ENCODE measurements at regions not wholly inside any gene's neighbourhood (a gene's known extent, or its start where the extent isn't known, plus 50 kb on each side); places are given as distances from the start of the nearest gene placed in this dataset.

- H3K27me3 ChIP-seq (ENCODE audit: control insufficient read depth in 3 of 3, insufficient read depth in 3 of 3, low read length in 2 of 3): no peaks in the 10 kb centered on the region
- H3K36me3 ChIP-seq (ENCODE audit: control insufficient read depth in 4 of 4, insufficient read depth in 4 of 4, low read length in 4 of 4): no peaks in the 10 kb centered on the region
- H3K9me3 ChIP-seq (ENCODE audit: control insufficient read depth in 4 of 4, insufficient read depth in 3 of 4, low read length in 3 of 4): no peaks in the 10 kb centered on the region
- no peak overlapping the region for H3K4me3 ChIP-seq
- TF ChIP-seq CTCF (IDR thresholded peaks at IDR 0.05; ENCODE audit: control extremely low read depth, extremely low read depth): no peak
- no peak overlapping the region for H3K27ac ChIP-seq (ENCODE audit: low read depth in 1 of 2, low read length in 1 of 2)
- DNase-seq: no peak
- no peak for ATAC-seq (ENCODE audit: insufficient read depth, low FRiP score)
- WGBS, 2 donors: 71 to 84% methylated on average over 1 of the region's 1 CpG
- no peak overlapping the region for H3K9ac ChIP-seq (ENCODE audit: insufficient read depth in 1 of 2, low read length in 2 of 2)
- no peaks in the 10 kb centered on the region for H3K4me1 ChIP-seq (ENCODE audit: control insufficient read depth in 5 of 5, insufficient read depth in 5 of 5, low read length in 5 of 5)
These were observed 859.3 kb downstream of the KCNT2 start for GRCh38 chr1:195748969-195749368.

- no peak overlapping the region for H3K4me3 ChIP-seq
- ATAC-seq (ENCODE audit: insufficient read depth, low FRiP score) (no peak), DNase-seq (no peak)
- H3K27me3 ChIP-seq (ENCODE audit: control insufficient read depth in 3 of 3, insufficient read depth in 3 of 3, low read length in 2 of 3): no peaks in the 10 kb centered on the region
- TF ChIP-seq CTCF (IDR thresholded peaks at IDR 0.05; ENCODE audit: control extremely low read depth, extremely low read depth): no peak
- peaks cover 0 to 2% (median 0%) of the 10 kb centered on the region in 4 donors for H3K9me3 ChIP-seq (ENCODE audit: control insufficient read depth in 4 of 4, insufficient read depth in 3 of 4, low read length in 3 of 4)
- WGBS, 2 donors: 78 to 83% methylated on average over 1 of the region's 1 CpG
- H3K27ac ChIP-seq (ENCODE audit: low read depth in 1 of 2, low read length in 1 of 2): no peak overlapping the region
- no peak overlapping the region for H3K9ac ChIP-seq (ENCODE audit: insufficient read depth in 1 of 2, low read length in 2 of 2)
- no peaks in the 10 kb centered on the region for H3K36me3 ChIP-seq (ENCODE audit: control insufficient read depth in 4 of 4, insufficient read depth in 4 of 4, low read length in 4 of 4)
- H3K4me1 ChIP-seq (ENCODE audit: control insufficient read depth in 5 of 5, insufficient read depth in 5 of 5, low read length in 5 of 5): no peaks in the 10 kb centered on the region
These were observed 862.8 kb downstream of the KCNT2 start for GRCh38 chr1:195745189-195746010.

GRCh38 chr1:195744256-195744655 lies 864.0 kb downstream of the KCNT2 start:
- Histone ChIP-seq H3K27ac (ENCODE audit: low read depth in 1 of 2, low read length in 1 of 2) (no peak overlapping the region), H3K36me3 (ENCODE audit: control insufficient read depth in 4 of 4, insufficient read depth in 4 of 4, low read length in 4 of 4) (no peaks in the 10 kb centered on the region), H3K4me3 (no peak overlapping the region), H3K9me3 (ENCODE audit: control insufficient read depth in 4 of 4, insufficient read depth in 3 of 4, low read length in 3 of 4) (peaks cover 0 to 4% (median 0%) of the 10 kb centered on the region in 4 donors), H3K27me3 (ENCODE audit: control insufficient read depth in 3 of 3, insufficient read depth in 3 of 3, low read length in 2 of 3) (no peaks in the 10 kb centered on the region), H3K9ac (ENCODE audit: insufficient read depth in 1 of 2, low read length in 2 of 2) (no peak overlapping the region), H3K4me1 (ENCODE audit: control insufficient read depth in 5 of 5, insufficient read depth in 5 of 5, low read length in 5 of 5) (no peaks in the 10 kb centered on the region)
- no peak for TF ChIP-seq CTCF (IDR thresholded peaks at IDR 0.05; ENCODE audit: control extremely low read depth, extremely low read depth)
- ATAC-seq (ENCODE audit: insufficient read depth, low FRiP score) (no peak), DNase-seq (no peak)
- WGBS, 2 donors: 84 to 86% methylated on average over 6 of the region's 6 CpGs

Data from lung (tissue), 11 donors.